Prostate gland (tissue), 2 donors: ENCODE measurements at regions not wholly inside any gene's neighbourhood (a gene's known extent, or its start where the extent isn't known, plus 50 kb on each side); places are given as distances from the start of the nearest gene placed in this dataset.

Experiments
- POLR2A ChIP-seq: fragments of 450-650 bp; IDR thresholded peaks from one replicate; pipeline ENCODE4 v1.6.1; 2016; ENCODE audit warnings: antibody characterized with exemption, mild to moderate bottlenecking
- POLR2AphosphoS5 ChIP-seq: sonication (generic); formaldehyde crosslinking; IDR thresholded peaks from one replicate; pipeline ENCODE4 v1.6.1; 2017; ENCODE audit warnings: antibody characterized with exemption
- TF ChIP-seq, protein P1 (sequence below), 4 experiments: fragments of 200-600 bp in 2 of 4; fragments of 450-650 bp in 2 of 4; sonication (generic) in 2 of 4; IDR thresholded peaks; 1 replicate in 3 of 4; 2 replicates in 1 of 4; pipeline ENCODE4 v1.5.1; 2016 to 2019; ENCODE audit warnings: antibody characterized with exemption in 4 of 4, mild to moderate bottlenecking in 2 of 4, moderate library complexity in 2 of 4

DNA sequence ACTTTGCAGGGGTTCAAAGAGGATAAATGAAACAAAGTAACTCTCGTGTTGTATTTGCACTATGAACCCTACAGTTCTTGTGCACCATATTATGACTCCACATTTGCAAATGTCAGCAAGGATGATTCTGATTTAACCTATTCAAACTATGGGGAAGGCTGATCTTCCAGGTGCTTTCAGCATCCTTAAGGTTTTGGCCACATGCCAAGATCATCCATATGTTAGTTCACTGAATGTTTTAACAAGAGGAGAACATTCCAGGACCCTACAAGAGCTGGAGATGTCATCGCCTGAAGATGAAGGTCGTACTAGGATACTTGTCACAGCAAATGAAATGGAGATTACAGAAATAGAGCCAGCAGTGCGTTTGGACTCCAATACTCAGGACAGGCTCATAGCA is 114.2 kb downstream of the DHRS2 start:
- TF ChIP-seq, protein P1, sequence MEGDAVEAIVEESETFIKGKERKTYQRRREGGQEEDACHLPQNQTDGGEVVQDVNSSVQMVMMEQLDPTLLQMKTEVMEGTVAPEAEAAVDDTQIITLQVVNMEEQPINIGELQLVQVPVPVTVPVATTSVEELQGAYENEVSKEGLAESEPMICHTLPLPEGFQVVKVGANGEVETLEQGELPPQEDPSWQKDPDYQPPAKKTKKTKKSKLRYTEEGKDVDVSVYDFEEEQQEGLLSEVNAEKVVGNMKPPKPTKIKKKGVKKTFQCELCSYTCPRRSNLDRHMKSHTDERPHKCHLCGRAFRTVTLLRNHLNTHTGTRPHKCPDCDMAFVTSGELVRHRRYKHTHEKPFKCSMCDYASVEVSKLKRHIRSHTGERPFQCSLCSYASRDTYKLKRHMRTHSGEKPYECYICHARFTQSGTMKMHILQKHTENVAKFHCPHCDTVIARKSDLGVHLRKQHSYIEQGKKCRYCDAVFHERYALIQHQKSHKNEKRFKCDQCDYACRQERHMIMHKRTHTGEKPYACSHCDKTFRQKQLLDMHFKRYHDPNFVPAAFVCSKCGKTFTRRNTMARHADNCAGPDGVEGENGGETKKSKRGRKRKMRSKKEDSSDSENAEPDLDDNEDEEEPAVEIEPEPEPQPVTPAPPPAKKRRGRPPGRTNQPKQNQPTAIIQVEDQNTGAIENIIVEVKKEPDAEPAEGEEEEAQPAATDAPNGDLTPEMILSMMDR (IDR thresholded peaks at IDR 0.05) = no peak
- no peak for TF ChIP-seq POLR2A
- no peak for TF ChIP-seq POLR2AphosphoS5
